MM.1S (cell line): ENCODE measurements at regions not wholly inside any gene's neighbourhood (a gene's known extent, or its start where the extent isn't known, plus 50 kb on each side); places are given as distances from the start of the nearest gene placed in this dataset.

Experiments
- CTCF ChIP-seq: fragments of 300-600 bp; sonication (generic); IDR thresholded peaks from 2 replicates; pipeline ENCODE4 v1.5.1; 2016; ENCODE audit warnings: antibody characterized with exemption, low read length, mixed read lengths
- EZH2 ChIP-seq: fragments of 300-600 bp; sonication (generic); optimal IDR thresholded peaks from 2 replicates; pipeline ENCODE3; 2017; ENCODE audit warnings: low read depth, mild to moderate bottlenecking, antibody characterized with exemption, low read length, mixed read lengths

- no peak for TF ChIP-seq CTCF
- TF ChIP-seq EZH2 = no peak
These were observed 157.4 kb upstream of the P2RY1 start for GRCh38 chr3:152677491-152677890.
